ENCODE measurements at regions not wholly inside any gene's neighbourhood (a gene's known extent, or its start where the extent isn't known, plus 50 kb on each side); places are given as distances from the start of the nearest gene placed in this dataset.

DNA sequence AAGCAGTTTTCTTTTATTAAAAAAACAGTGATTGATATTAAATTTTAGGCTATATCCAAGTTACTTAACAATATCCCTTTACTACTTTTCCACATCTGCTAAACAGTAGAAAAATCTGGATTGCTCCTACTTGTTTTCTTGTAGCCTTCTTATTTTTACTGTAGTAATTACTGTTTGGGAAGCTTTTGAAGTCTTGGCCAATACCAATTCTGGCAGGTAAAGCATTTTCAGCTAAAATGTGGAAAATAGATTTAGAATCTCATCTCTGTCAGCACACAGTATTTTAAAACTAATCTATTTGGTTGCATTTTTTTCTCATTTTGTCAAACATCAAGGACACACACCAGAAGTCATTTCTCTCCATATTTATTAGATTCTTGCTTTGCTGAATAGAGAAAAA is 1485.7 kb upstream of the PIK3C3 start:
- no peak for DNase-seq
- H3K9ac ChIP-seq (ENCODE audit: low read length) = no peak overlapping the region
- H3K4me3 ChIP-seq (ENCODE audit: low read length) = no peak overlapping the region

GRCh38 chr18:40464032-40464431 is 1491.0 kb upstream of the PIK3C3 start:
- Histone ChIP-seq H4K20me1 (ENCODE audit: insufficient read depth, low read depth, low read length) (no peaks in the 10 kb centered on the region), H3K4me3 (ENCODE audit: low read length) (no peak overlapping the region), H3K27ac (ENCODE audit: low read length) (no peak overlapping the region), H3K9ac (ENCODE audit: low read length) (no peak overlapping the region), H3K36me3 (ENCODE audit: insufficient read depth, low read length) (no peaks in the 10 kb centered on the region), H2AFZ (ENCODE audit: low read length) (no peak overlapping the region), H3K4me1 (ENCODE audit: low read length) (no peaks in the 10 kb centered on the region), H3K27me3 (ENCODE audit: low read length) (no peaks in the 10 kb centered on the region), H3K9me2 (replicated peaks; ENCODE audit: insufficient read depth, low read length) (no peaks in the 10 kb centered on the region), H3K4me2 (ENCODE audit: low read depth, low read length, poor library complexity, severe bottlenecking) (no peak overlapping the region), H3K79me2 (ENCODE audit: low read length) (no peaks in the 10 kb centered on the region), H3K9me3 (ENCODE audit: low read length) (peaks cover 14% of the 10 kb centered on the region)
- no peak for DNase-seq

More for the DNA sequence above, 1485.7 kb upstream of the PIK3C3 start:
- no peaks in the 10 kb centered on the region for H3K27me3 ChIP-seq (ENCODE audit: low read length)
- H2AFZ ChIP-seq (ENCODE audit: low read length) = no peak overlapping the region
- H3K4me1 ChIP-seq (ENCODE audit: low read length) = no peaks in the 10 kb centered on the region
- H3K79me2 ChIP-seq (ENCODE audit: low read length) = no peaks in the 10 kb centered on the region
- no peaks in the 10 kb centered on the region for H3K9me2 ChIP-seq (replicated peaks; ENCODE audit: insufficient read depth, low read length)
- peaks cover 28% of the 10 kb centered on the region for H3K9me3 ChIP-seq (ENCODE audit: low read length)
- H3K27ac ChIP-seq (ENCODE audit: low read length) = no peak overlapping the region
- no peaks in the 10 kb centered on the region for H4K20me1 ChIP-seq (ENCODE audit: insufficient read depth, low read depth, low read length)
- no peak overlapping the region for H3K4me2 ChIP-seq (ENCODE audit: low read depth, low read length, poor library complexity, severe bottlenecking)
- H3K36me3 ChIP-seq (ENCODE audit: insufficient read depth, low read length) = no peaks in the 10 kb centered on the region

GRCh38 chr18:40453903-40454302 is 1501.1 kb upstream of the PIK3C3 start:
- H3K4me3 ChIP-seq (ENCODE audit: low read length) = no peak overlapping the region
- H3K27me3 ChIP-seq (ENCODE audit: low read length) = no peaks in the 10 kb centered on the region
- H3K79me2 ChIP-seq (ENCODE audit: low read length) = no peaks in the 10 kb centered on the region
- H4K20me1 ChIP-seq (ENCODE audit: insufficient read depth, low read depth, low read length) = no peaks in the 10 kb centered on the region
- no peaks in the 10 kb centered on the region for H3K9me2 ChIP-seq (replicated peaks; ENCODE audit: insufficient read depth, low read length)
- no peak overlapping the region for H3K4me2 ChIP-seq (ENCODE audit: low read depth, low read length, poor library complexity, severe bottlenecking)
- peaks cover 18% of the 10 kb centered on the region for H3K9me3 ChIP-seq (ENCODE audit: low read length)
- no peak for DNase-seq
- no peaks in the 10 kb centered on the region for H3K36me3 ChIP-seq (ENCODE audit: insufficient read depth, low read length)
- no peaks in the 10 kb centered on the region for H3K4me1 ChIP-seq (ENCODE audit: low read length)
- no peak overlapping the region for H3K9ac ChIP-seq (ENCODE audit: low read length)
- no peak overlapping the region for H2AFZ ChIP-seq (ENCODE audit: low read length)
- H3K27ac ChIP-seq (ENCODE audit: low read length) = no peak overlapping the region

DNA sequence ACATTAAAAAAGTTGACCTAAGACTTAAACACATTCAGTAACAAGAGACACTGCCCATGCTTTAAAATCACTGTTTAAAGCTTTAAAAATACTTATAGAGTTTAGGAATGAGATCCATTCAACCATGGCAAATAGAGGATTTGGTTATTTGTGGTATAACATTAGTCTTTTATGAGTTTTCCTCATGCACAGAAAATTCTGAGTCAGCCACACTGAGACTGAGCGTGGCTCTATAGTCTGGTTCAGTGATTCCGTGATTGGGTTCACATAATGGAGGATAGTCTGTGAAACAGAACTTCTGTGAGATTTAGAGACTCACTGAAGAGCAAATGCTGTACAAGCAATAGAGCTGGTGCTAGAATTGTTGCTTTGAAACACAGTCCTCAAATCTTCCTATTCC is 1502.4 kb upstream of the PIK3C3 start:
- no peak overlapping the region for H3K9ac ChIP-seq (ENCODE audit: low read length)
- no peaks in the 10 kb centered on the region for H3K79me2 ChIP-seq (ENCODE audit: low read length)
- H3K9me3 ChIP-seq (ENCODE audit: low read length) = peaks cover 19% of the 10 kb centered on the region
- H2AFZ ChIP-seq (ENCODE audit: low read length) = no peak overlapping the region
- no peaks in the 10 kb centered on the region for H3K9me2 ChIP-seq (replicated peaks; ENCODE audit: insufficient read depth, low read length)
- no peak overlapping the region for H3K4me3 ChIP-seq (ENCODE audit: low read length)
- H3K4me2 ChIP-seq (ENCODE audit: low read depth, low read length, poor library complexity, severe bottlenecking) = no peak overlapping the region
- no peak for DNase-seq
- H3K36me3 ChIP-seq (ENCODE audit: insufficient read depth, low read length) = no peaks in the 10 kb centered on the region
- no peak overlapping the region for H3K27ac ChIP-seq (ENCODE audit: low read length)
- H3K4me1 ChIP-seq (ENCODE audit: low read length) = no peaks in the 10 kb centered on the region
- H4K20me1 ChIP-seq (ENCODE audit: insufficient read depth, low read depth, low read length) = no peaks in the 10 kb centered on the region
- H3K27me3 ChIP-seq (ENCODE audit: low read length) = no peaks in the 10 kb centered on the region

DNA sequence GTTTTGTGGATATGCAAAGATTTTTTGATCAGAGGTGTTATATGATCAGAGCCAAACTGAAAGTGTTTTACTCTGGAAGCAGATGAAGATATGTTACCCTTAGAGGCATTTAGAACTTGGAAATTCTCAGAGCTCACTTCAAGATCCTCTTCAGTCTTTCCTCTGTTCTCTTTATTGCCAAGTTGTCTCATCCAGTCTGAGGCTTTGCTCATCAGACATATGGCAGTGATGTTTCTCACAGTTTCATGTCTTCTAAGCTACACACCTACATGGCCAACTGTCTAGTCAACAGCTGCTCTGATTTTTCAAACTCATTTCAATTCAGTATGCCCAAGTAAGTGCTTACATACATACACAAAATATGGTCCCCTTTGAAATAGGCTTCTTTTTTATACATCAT is 1504.3 kb upstream of the PIK3C3 start:
- no peaks in the 10 kb centered on the region for H3K79me2 ChIP-seq (ENCODE audit: low read length)
- no peak overlapping the region for H3K4me3 ChIP-seq (ENCODE audit: low read length)
- H3K9me3 ChIP-seq (ENCODE audit: low read length) = peaks cover 22% of the 10 kb centered on the region
- no peaks in the 10 kb centered on the region for H4K20me1 ChIP-seq (ENCODE audit: insufficient read depth, low read depth, low read length)
- DNase-seq = no peak
- H3K27me3 ChIP-seq (ENCODE audit: low read length) = no peaks in the 10 kb centered on the region
- H3K9ac ChIP-seq (ENCODE audit: low read length) = no peak overlapping the region
- H3K36me3 ChIP-seq (ENCODE audit: insufficient read depth, low read length) = no peaks in the 10 kb centered on the region
- no peaks in the 10 kb centered on the region for H3K4me1 ChIP-seq (ENCODE audit: low read length)
- H3K4me2 ChIP-seq (ENCODE audit: low read depth, low read length, poor library complexity, severe bottlenecking) = no peak overlapping the region
- no peak overlapping the region for H2AFZ ChIP-seq (ENCODE audit: low read length)
- H3K27ac ChIP-seq (ENCODE audit: low read length) = no peak overlapping the region
- H3K9me2 ChIP-seq (replicated peaks; ENCODE audit: insufficient read depth, low read length) = no peaks in the 10 kb centered on the region

DNA sequence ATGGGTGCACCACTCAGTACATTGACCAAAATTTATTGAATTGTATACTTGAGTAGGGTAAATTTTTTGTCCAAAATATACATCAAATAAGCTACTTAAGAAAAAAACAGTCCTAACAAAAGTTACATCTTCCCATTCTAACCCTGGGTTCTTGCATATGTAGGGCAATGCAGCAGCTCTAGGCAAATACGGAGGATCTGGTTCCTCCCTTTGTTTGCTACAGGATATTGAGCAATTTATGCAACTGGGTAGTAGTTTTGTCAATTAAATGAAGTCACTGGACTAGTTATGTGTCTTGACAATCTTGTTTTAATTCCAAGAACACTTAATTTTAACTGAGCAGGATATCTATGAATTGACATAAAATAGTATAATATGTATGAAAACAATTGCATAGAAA is 1507.2 kb upstream of the PIK3C3 start:
- no peak overlapping the region for H3K27ac ChIP-seq (ENCODE audit: low read length)
- H3K9me2 ChIP-seq (replicated peaks; ENCODE audit: insufficient read depth, low read length) = no peaks in the 10 kb centered on the region
- no peak overlapping the region for H3K4me2 ChIP-seq (ENCODE audit: low read depth, low read length, poor library complexity, severe bottlenecking)
- no peak overlapping the region for H2AFZ ChIP-seq (ENCODE audit: low read length)
- peaks cover 37% of the 10 kb centered on the region for H3K9me3 ChIP-seq (ENCODE audit: low read length)
- no peak overlapping the region for H3K4me3 ChIP-seq (ENCODE audit: low read length)
- no peaks in the 10 kb centered on the region for H3K79me2 ChIP-seq (ENCODE audit: low read length)
- no peaks in the 10 kb centered on the region for H3K36me3 ChIP-seq (ENCODE audit: insufficient read depth, low read length)
- no peak for DNase-seq
- H3K27me3 ChIP-seq (ENCODE audit: low read length) = no peaks in the 10 kb centered on the region
- H3K4me1 ChIP-seq (ENCODE audit: low read length) = no peaks in the 10 kb centered on the region
- no peaks in the 10 kb centered on the region for H4K20me1 ChIP-seq (ENCODE audit: insufficient read depth, low read depth, low read length)
- no peak overlapping the region for H3K9ac ChIP-seq (ENCODE audit: low read length)

- 0 out of 2 replicates have a peak, but pooled peaks cover 3% of the 10 kb centered on the region for H3K9me2 ChIP-seq (replicated peaks; ENCODE audit: insufficient read depth, low read length)
- DNase-seq = no peak
- no peak overlapping the region for H3K4me3 ChIP-seq (ENCODE audit: low read length)
- H3K27ac ChIP-seq (ENCODE audit: low read length) = no peak overlapping the region
- H3K79me2 ChIP-seq (ENCODE audit: low read length) = no peaks in the 10 kb centered on the region
- no peak overlapping the region for H3K4me2 ChIP-seq (ENCODE audit: low read depth, low read length, poor library complexity, severe bottlenecking)
- no peaks in the 10 kb centered on the region for H3K4me1 ChIP-seq (ENCODE audit: low read length)
- H3K9ac ChIP-seq (ENCODE audit: low read length) = no peak overlapping the region
- no peaks in the 10 kb centered on the region for H3K27me3 ChIP-seq (ENCODE audit: low read length)
- H3K9me3 ChIP-seq (ENCODE audit: low read length) = peaks cover 28% of the 10 kb centered on the region
- H3K36me3 ChIP-seq (ENCODE audit: insufficient read depth, low read length) = no peaks in the 10 kb centered on the region
- H2AFZ ChIP-seq (ENCODE audit: low read length) = no peak overlapping the region
- H4K20me1 ChIP-seq (ENCODE audit: insufficient read depth, low read depth, low read length) = no peaks in the 10 kb centered on the region
These were observed 1514.9 kb upstream of the PIK3C3 start for GRCh38 chr18:40440088-40440487.

- 0 out of 2 replicates have a peak, but pooled peaks cover 3% of the 10 kb centered on the region for H3K9me2 ChIP-seq (replicated peaks; ENCODE audit: insufficient read depth, low read length)
- no peak overlapping the region for H3K9ac ChIP-seq (ENCODE audit: low read length)
- no peak overlapping the region for H3K27ac ChIP-seq (ENCODE audit: low read length)
- no peak for DNase-seq
- H3K27me3 ChIP-seq (ENCODE audit: low read length) = no peaks in the 10 kb centered on the region
- no peaks in the 10 kb centered on the region for H3K4me1 ChIP-seq (ENCODE audit: low read length)
- no peaks in the 10 kb centered on the region for H4K20me1 ChIP-seq (ENCODE audit: insufficient read depth, low read depth, low read length)
- H2AFZ ChIP-seq (ENCODE audit: low read length) = no peak overlapping the region
- H3K4me3 ChIP-seq (ENCODE audit: low read length) = no peak overlapping the region
- peaks cover 14% of the 10 kb centered on the region for H3K9me3 ChIP-seq (ENCODE audit: low read length)
- no peaks in the 10 kb centered on the region for H3K36me3 ChIP-seq (ENCODE audit: insufficient read depth, low read length)
- no peak overlapping the region for H3K4me2 ChIP-seq (ENCODE audit: low read depth, low read length, poor library complexity, severe bottlenecking)
- H3K79me2 ChIP-seq (ENCODE audit: low read length) = no peaks in the 10 kb centered on the region
These were observed 1517.5 kb upstream of the PIK3C3 start for GRCh38 chr18:40437517-40437916.

Data from Karpas-422 (cell line).